Ishikawa (cell line): ENCODE measurements at regions not wholly inside any gene's neighbourhood (a gene's known extent, or its start where the extent isn't known, plus 50 kb on each side); places are given as distances from the start of the nearest gene placed in this dataset.

Source experiments
- CEBPB ChIP-seq: IDR thresholded peaks from 2 replicates; pipeline ENCODE4 v1.6.1; 2012
- CREB1 ChIP-seq: IDR thresholded peaks from 2 replicates; pipeline ENCODE4 v1.6.1; 2012; ENCODE audit warnings: low read depth
- EGR1 ChIP-seq: IDR thresholded peaks from 2 replicates; pipeline ENCODE4 v1.6.1; 2012
- EP300 ChIP-seq: IDR thresholded peaks from 2 replicates; pipeline ENCODE4 v1.6.1; 2012; ENCODE audit warnings: borderline replicate concordance
- FOXM1 ChIP-seq: IDR thresholded peaks from 2 replicates; pipeline ENCODE4 v1.6.1; 2012; ENCODE audit warnings: low read depth, borderline replicate concordance
- NFIC ChIP-seq: IDR thresholded peaks from 2 replicates; pipeline ENCODE4 v1.6.1; 2012
- RAD21 ChIP-seq: IDR thresholded peaks from 2 replicates; pipeline ENCODE4 v1.6.1; 2012; ENCODE audit warnings: low read depth
- TAF1 ChIP-seq: IDR thresholded peaks from 2 replicates; pipeline ENCODE4 v1.6.1; 2012; ENCODE audit warnings: low read depth, mild to moderate bottlenecking
- TCF12 ChIP-seq: IDR thresholded peaks from 2 replicates; pipeline ENCODE4 v1.6.1; 2012; ENCODE audit warnings: low read depth
- TEAD4 ChIP-seq: IDR thresholded peaks from 2 replicates; pipeline ENCODE4 v1.6.1; 2012
- YY1 ChIP-seq: IDR thresholded peaks from 2 replicates; pipeline ENCODE4 v1.6.1; 2012; ENCODE audit warnings: low read depth
- ZBTB7A ChIP-seq: IDR thresholded peaks from 2 replicates; pipeline ENCODE4 v1.6.1; 2012; ENCODE audit warnings: low read depth
- TF ChIP-seq, protein P1 (sequence below): IDR thresholded peaks from 2 replicates; pipeline ENCODE4 v1.6.1; 2012; ENCODE audit warnings: low read depth, mild to moderate bottlenecking
- TF ChIP-seq, protein P2 (sequence below): IDR thresholded peaks from 2 replicates; pipeline ENCODE4 v1.6.1; 2012
- TF ChIP-seq, protein P3 (sequence below): IDR thresholded peaks from 2 replicates; pipeline ENCODE4 v1.6.1; 2012

GRCh38 chr4:178457286-178457685, 1015.0 kb upstream of the AGA start:
- no peak for TF ChIP-seq CEBPB

DNA sequence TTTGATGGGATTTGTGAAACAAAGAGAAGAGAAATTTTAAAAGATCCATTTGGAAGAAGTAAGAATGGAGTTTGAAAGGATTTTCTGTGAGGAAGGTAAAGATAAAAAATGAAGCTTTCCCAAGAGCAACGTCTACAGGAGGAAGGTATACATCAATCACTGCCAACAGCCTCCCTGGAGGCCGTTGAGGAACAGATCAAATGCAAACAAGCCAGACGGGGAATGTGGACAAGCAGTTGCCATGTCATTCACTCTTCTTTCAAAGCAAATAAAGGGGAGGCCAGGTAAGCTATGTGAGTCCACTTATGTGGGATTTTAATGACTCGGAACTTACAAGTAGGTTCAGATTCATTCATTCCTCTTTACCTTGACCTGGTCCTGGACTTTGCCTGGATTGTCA, 1020.5 kb upstream of the AGA start:
- no peak for TF ChIP-seq CEBPB
- TF ChIP-seq, protein P1, sequence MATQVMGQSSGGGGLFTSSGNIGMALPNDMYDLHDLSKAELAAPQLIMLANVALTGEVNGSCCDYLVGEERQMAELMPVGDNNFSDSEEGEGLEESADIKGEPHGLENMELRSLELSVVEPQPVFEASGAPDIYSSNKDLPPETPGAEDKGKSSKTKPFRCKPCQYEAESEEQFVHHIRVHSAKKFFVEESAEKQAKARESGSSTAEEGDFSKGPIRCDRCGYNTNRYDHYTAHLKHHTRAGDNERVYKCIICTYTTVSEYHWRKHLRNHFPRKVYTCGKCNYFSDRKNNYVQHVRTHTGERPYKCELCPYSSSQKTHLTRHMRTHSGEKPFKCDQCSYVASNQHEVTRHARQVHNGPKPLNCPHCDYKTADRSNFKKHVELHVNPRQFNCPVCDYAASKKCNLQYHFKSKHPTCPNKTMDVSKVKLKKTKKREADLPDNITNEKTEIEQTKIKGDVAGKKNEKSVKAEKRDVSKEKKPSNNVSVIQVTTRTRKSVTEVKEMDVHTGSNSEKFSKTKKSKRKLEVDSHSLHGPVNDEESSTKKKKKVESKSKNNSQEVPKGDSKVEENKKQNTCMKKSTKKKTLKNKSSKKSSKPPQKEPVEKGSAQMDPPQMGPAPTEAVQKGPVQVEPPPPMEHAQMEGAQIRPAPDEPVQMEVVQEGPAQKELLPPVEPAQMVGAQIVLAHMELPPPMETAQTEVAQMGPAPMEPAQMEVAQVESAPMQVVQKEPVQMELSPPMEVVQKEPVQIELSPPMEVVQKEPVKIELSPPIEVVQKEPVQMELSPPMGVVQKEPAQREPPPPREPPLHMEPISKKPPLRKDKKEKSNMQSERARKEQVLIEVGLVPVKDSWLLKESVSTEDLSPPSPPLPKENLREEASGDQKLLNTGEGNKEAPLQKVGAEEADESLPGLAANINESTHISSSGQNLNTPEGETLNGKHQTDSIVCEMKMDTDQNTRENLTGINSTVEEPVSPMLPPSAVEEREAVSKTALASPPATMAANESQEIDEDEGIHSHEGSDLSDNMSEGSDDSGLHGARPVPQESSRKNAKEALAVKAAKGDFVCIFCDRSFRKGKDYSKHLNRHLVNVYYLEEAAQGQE: no peak
- TF ChIP-seq EP300: no peak
- TF ChIP-seq FOXM1: no peak

DNA sequence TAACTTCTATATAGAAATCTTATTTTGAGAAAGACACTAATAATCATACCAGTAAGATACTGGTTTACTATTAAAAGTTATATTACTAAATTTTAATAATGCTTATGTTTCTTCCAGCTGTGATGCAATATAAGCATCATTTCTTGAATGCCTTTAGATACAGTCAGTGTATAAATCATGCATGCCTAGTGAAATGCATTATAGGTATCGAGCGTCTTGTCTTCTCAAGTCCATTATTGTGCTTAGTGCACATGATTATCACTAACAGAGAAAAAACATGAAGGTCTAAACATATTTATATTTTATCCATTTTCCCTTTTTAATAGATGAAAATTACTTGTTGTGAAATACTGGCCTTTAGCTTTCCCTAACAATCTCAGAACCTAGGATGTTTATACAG, 1021.5 kb upstream of the AGA start:
- TF ChIP-seq CEBPB (no peak), EP300 (no peak), FOXM1 (no peak), TAF1 (no peak), EGR1 (no peak), YY1 (no peak), CREB1 (no peak), RAD21 (no peak), TCF12 (no peak), ZBTB7A (no peak), TEAD4 (no peak)
- TF ChIP-seq, protein P2, sequence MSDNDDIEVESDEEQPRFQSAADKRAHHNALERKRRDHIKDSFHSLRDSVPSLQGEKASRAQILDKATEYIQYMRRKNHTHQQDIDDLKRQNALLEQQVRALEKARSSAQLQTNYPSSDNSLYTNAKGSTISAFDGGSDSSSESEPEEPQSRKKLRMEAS: no peak
- TF ChIP-seq, protein P1: no peak
- TF ChIP-seq, protein P3, sequence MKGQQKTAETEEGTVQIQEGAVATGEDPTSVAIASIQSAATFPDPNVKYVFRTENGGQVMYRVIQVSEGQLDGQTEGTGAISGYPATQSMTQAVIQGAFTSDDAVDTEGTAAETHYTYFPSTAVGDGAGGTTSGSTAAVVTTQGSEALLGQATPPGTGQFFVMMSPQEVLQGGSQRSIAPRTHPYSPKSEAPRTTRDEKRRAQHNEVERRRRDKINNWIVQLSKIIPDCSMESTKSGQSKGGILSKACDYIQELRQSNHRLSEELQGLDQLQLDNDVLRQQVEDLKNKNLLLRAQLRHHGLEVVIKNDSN: no peak

- TF ChIP-seq CREB1 (no peak), FOXM1 (no peak), TCF12 (no peak), YY1 (no peak), NFIC (no peak)
- TF ChIP-seq, protein P1: no peak
These were observed 1029.0 kb upstream of the AGA start for GRCh38 chr4:178470996-178471784.

GRCh38 chr4:178471994-178472393, 1029.8 kb upstream of the AGA start:
- TF ChIP-seq, protein P1: no peak
- TF ChIP-seq TEAD4 (no peak), EP300 (no peak), TCF12 (no peak), RAD21 (no peak), NFIC (no peak), YY1 (no peak), CEBPB (no peak), CREB1 (no peak), ZBTB7A (no peak), FOXM1 (no peak), TAF1 (no peak), EGR1 (no peak)
- TF ChIP-seq, protein P3: no peak
- TF ChIP-seq, protein P2: no peak
